ENCODE measurements at regions not wholly inside any gene's neighbourhood (a gene's known extent, or its start where the extent isn't known, plus 50 kb on each side); places are given as distances from the start of the nearest gene placed in this dataset.

DNA sequence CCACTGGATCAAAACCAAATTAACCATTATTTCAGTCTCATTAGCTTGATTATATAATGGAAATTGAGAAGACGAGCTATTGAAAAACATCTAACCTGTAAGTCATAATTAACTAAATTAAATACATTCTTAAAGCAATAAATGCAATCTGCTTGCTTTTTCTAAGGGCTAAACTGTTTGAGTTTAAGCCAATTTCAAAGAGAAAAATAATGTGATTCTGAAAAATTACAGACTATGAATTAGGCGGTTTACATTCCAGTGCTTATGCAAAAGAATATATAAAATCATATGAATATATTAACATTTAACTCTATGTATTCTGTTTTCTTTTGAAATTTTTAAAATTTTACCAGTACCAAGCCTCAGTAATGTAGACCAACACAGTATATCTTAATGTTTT is 1349.4 kb downstream of the FSCB start:
- DNase-seq, result no peak
- H3K9me3 ChIP-seq, result no peaks in the 10 kb centered on the region
- TF ChIP-seq, protein P1, sequence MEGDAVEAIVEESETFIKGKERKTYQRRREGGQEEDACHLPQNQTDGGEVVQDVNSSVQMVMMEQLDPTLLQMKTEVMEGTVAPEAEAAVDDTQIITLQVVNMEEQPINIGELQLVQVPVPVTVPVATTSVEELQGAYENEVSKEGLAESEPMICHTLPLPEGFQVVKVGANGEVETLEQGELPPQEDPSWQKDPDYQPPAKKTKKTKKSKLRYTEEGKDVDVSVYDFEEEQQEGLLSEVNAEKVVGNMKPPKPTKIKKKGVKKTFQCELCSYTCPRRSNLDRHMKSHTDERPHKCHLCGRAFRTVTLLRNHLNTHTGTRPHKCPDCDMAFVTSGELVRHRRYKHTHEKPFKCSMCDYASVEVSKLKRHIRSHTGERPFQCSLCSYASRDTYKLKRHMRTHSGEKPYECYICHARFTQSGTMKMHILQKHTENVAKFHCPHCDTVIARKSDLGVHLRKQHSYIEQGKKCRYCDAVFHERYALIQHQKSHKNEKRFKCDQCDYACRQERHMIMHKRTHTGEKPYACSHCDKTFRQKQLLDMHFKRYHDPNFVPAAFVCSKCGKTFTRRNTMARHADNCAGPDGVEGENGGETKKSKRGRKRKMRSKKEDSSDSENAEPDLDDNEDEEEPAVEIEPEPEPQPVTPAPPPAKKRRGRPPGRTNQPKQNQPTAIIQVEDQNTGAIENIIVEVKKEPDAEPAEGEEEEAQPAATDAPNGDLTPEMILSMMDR (IDR thresholded peaks at IDR 0.05; ENCODE audit: low read depth, low read length), result no peak

DNA sequence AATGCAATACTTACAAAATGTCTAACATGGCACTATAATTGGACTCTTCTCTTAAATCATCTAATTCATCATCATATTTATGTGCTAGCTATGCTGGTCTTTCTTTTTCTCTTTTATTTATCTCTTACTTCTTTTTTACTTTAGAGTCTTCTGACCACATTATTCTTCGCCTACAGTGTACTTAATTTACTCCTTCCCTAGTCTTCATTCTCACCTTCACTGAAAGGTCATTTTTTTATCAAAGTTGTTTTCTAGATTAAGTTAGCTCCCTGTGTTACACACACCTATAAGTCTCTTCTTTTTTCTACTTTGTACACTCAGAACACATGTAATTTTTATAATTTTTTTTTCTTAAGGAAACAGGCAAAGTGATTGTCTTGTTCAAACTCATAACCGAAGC is 1351.2 kb downstream of the FSCB start:
- Histone ChIP-seq H3K27me3 (no peaks in the 10 kb centered on the region), H3K4me1 (no peaks in the 10 kb centered on the region), H3K36me3 (no peaks in the 10 kb centered on the region), H3K9me3 (no peaks in the 10 kb centered on the region), H3K4me3 (ENCODE audit: low read depth, low read length) (no peak overlapping the region)
- no peak for DNase-seq
- TF ChIP-seq, protein P1 (IDR thresholded peaks at IDR 0.05; ENCODE audit: low read depth, low read length), result no peak

More for the DNA sequence above, 1349.4 kb downstream of the FSCB start:
- no peaks in the 10 kb centered on the region for H3K36me3 ChIP-seq
- H3K4me3 ChIP-seq (ENCODE audit: low read depth, low read length), result no peak overlapping the region
- no peaks in the 10 kb centered on the region for H3K27me3 ChIP-seq
- H3K4me1 ChIP-seq, result no peaks in the 10 kb centered on the region

DNA sequence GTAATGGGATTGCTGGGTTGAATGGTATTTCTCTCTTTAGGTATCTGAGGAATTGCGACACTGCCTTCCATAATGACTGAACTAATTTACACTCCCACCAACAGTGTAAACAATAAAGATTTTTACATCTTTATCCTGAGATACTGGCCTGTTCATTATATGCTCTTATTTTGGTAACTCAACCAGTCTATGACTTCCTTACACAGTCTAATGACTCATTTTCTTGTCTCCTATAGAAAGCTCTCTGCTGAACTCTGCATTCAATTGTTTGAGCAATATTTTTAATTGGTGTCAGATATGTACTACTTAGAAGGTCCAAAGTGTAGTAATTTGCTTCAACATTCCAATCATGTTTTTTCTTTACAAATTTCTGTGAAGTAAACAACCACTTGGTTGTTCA is 1351.8 kb downstream of the FSCB start:
- no peaks in the 10 kb centered on the region for H3K36me3 ChIP-seq
- no peaks in the 10 kb centered on the region for H3K9me3 ChIP-seq
- no peaks in the 10 kb centered on the region for H3K4me1 ChIP-seq
- no peaks in the 10 kb centered on the region for H3K27me3 ChIP-seq
- TF ChIP-seq, protein P1 (IDR thresholded peaks at IDR 0.05; ENCODE audit: low read depth, low read length), result no peak
- DNase-seq, result no peak
- no peak overlapping the region for H3K4me3 ChIP-seq (ENCODE audit: low read depth, low read length)

DNA sequence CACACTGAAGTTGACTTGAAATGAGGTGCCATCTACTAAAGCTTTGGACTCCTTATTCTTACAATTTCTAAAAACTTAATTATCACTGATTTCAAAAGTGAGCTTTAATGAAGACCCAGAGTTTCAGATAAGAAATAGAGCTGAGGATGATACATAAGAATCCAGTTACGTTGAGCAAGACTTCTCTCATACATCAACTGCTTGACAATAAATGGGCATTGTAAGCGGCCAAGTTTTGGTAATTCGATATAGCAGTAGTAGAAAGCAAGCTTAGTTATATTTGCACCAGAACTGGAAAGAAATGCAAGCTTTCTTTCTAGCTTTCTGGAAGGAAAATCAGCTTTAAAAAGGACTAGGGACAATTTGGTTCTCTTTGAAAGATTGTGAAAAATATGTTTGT is 1359.6 kb downstream of the FSCB start:
- Histone ChIP-seq H3K27me3 (no peaks in the 10 kb centered on the region), H3K4me3 (ENCODE audit: low read depth, low read length) (no peak overlapping the region), H3K36me3 (no peaks in the 10 kb centered on the region), H3K9me3 (no peaks in the 10 kb centered on the region), H3K4me1 (no peaks in the 10 kb centered on the region)
- TF ChIP-seq, protein P1 (IDR thresholded peaks at IDR 0.05; ENCODE audit: low read depth, low read length), result no peak
- DNase-seq, result no peak

DNA sequence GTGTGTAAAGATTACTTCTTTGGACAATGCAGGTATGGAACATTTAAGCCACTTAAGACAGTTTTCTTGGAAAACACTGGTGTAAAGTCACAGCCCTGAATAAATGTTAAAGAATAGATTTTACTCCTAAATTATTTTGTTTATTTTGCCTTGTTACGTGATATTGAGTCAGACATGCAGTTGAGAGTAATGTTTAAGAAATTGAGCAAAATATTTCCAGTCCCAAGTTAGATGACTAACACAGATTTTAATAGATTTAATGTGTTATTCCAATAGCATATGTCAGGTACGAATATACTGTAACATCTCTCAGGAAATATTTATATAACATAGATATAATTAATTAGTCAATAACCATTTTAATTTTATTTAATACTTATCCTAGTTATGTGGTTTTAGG is 1361.7 kb downstream of the FSCB start:
- Histone ChIP-seq H3K4me1 (no peaks in the 10 kb centered on the region), H3K4me3 (ENCODE audit: low read depth, low read length) (no peak overlapping the region), H3K27me3 (no peaks in the 10 kb centered on the region), H3K9me3 (no peaks in the 10 kb centered on the region), H3K36me3 (no peaks in the 10 kb centered on the region)
- DNase-seq, result no peak
- TF ChIP-seq, protein P1 (IDR thresholded peaks at IDR 0.05; ENCODE audit: low read depth, low read length), result no peak

DNA sequence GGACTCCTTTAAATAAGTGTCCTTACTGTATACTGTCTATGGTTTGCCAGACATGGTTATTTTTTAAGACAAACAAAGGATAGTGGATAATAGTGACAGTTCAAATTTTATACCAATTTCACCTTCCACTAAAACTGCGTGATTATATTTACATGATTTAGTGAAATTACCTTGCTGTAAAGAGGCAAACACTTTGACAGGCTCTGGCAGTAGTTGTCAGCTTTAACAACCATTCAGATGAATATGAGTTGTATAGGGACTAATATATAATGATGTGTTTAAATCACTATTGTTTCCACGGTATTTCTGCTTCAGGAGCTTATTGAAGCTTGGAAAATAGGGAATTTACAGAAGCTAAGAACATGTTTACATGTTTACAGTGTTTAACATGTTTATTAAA is 1364.0 kb downstream of the FSCB start:
- no peaks in the 10 kb centered on the region for H3K4me1 ChIP-seq
- TF ChIP-seq, protein P1 (IDR thresholded peaks at IDR 0.05; ENCODE audit: low read depth, low read length), result no peak
- no peak for DNase-seq
- no peaks in the 10 kb centered on the region for H3K9me3 ChIP-seq
- H3K36me3 ChIP-seq, result no peaks in the 10 kb centered on the region
- H3K4me3 ChIP-seq (ENCODE audit: low read depth, low read length), result no peak overlapping the region
- no peaks in the 10 kb centered on the region for H3K27me3 ChIP-seq

Measured in BE2C (cell line).